ENCODE measurements at regions not wholly inside any gene's neighbourhood (a gene's known extent, or its start where the extent isn't known, plus 50 kb on each side); places are given as distances from the start of the nearest gene placed in this dataset.

DNA sequence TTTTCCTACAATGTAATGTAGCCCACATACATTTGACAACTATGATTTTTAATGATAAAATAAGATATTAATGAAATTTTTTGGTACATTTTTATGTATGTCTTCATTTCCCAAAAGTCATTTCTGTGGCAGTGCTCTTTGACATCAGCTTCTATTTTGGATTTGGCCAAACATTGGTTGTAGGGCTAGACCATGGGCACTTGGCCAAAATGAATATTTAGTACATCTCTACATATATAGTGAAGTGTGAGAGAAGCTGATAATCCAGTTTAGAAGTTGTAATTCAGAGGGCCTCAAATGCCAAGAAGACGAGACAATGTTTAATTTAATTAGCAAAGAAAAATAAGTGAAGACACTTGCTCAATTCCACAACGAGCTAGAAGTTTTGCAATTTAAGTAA lies 724.9 kb upstream of the SOX9 start:
- no peak for TF ChIP-seq POLR2A (IDR thresholded peaks at IDR 0.05; ENCODE audit: low read depth, low read length)
- TF ChIP-seq, protein P1, sequence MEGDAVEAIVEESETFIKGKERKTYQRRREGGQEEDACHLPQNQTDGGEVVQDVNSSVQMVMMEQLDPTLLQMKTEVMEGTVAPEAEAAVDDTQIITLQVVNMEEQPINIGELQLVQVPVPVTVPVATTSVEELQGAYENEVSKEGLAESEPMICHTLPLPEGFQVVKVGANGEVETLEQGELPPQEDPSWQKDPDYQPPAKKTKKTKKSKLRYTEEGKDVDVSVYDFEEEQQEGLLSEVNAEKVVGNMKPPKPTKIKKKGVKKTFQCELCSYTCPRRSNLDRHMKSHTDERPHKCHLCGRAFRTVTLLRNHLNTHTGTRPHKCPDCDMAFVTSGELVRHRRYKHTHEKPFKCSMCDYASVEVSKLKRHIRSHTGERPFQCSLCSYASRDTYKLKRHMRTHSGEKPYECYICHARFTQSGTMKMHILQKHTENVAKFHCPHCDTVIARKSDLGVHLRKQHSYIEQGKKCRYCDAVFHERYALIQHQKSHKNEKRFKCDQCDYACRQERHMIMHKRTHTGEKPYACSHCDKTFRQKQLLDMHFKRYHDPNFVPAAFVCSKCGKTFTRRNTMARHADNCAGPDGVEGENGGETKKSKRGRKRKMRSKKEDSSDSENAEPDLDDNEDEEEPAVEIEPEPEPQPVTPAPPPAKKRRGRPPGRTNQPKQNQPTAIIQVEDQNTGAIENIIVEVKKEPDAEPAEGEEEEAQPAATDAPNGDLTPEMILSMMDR (IDR thresholded peaks at IDR 0.05; ENCODE audit: extremely low read depth in 1 of 2, insufficient read depth in 1 of 2, low read depth in 1 of 2, low read length in 2 of 2): no peak
- TF ChIP-seq EZH2 (IDR thresholded peaks at IDR 0.05; ENCODE audit: borderline replicate concordance, low read depth, low read length, severe bottlenecking): no peak
- TF ChIP-seq GATA2 (IDR thresholded peaks at IDR 0.05; ENCODE audit: insufficient read depth, insufficient read length, low read depth, low read length): no peak
- TF ChIP-seq POLR2AphosphoS5 (IDR thresholded peaks at IDR 0.05; ENCODE audit: insufficient read depth, low read depth, low read length): no peak
- TF ChIP-seq FOS (IDR thresholded peaks at IDR 0.05; ENCODE audit: borderline replicate concordance, insufficient read depth, low read length): no peak
- TF ChIP-seq JUN (IDR thresholded peaks at IDR 0.05; ENCODE audit: borderline replicate concordance, insufficient read depth, insufficient read length, low read depth): no peak
- TF ChIP-seq, protein P2, sequence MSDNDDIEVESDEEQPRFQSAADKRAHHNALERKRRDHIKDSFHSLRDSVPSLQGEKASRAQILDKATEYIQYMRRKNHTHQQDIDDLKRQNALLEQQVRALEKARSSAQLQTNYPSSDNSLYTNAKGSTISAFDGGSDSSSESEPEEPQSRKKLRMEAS (IDR thresholded peaks at IDR 0.05; ENCODE audit: insufficient read depth, insufficient read length): no peak
- no peak for TF ChIP-seq MYC (IDR thresholded peaks at IDR 0.05; ENCODE audit: low read depth, low read length)

All from endothelial cell of umbilical vein (primary cell).